ENCODE measurements at regions not wholly inside any gene's neighbourhood (a gene's known extent, or its start where the extent isn't known, plus 50 kb on each side); places are given as distances from the start of the nearest gene placed in this dataset.
"Not testable (repeated sequence)": the region's sequence is repeated elsewhere in the genome, so short reads cannot be mapped to it uniquely, and the experiment has no call there.

DNA sequence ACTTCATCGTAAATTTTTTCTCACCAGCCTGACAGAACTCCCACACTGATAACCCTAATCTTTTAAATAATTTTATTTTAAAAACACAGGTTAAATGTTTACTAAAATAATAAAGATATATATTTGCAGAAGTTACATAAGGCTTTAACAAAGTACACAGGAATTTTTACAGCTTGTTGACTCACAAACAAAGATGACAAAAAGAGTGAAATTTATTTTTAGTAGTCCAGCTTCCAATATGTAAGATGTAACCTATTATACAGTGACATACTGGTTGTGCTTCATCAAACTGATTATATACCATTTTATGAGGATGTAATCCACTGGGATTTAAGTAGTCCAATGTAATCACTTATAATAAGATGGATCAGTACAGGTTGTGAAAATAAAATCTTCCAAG, 348.9 kb upstream of the SLC39A10 start:
- no peak for DNase-seq (ENCODE audit: low read depth)

DNA sequence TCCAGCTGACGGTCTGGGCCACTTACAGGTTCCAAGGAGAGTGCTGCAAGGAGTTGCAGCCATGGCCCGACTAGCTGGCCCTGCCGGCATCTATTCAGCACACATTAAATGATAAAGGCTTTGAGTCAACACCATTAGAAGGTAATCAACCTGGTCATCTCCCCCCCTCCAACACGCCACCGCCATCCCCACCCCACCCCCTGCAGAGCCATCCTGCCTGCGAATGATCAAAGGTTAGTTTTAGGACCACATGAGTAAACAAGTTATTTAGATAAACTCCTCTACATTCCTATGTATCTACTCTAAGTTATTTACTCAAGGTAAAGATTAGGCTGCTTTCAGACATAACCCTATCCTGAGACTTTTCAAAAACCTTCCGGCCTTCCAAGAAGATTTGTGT, 349.3 kb upstream of the SLC39A10 start:
- DNase-seq (ENCODE audit: low read depth): no peak

DNA sequence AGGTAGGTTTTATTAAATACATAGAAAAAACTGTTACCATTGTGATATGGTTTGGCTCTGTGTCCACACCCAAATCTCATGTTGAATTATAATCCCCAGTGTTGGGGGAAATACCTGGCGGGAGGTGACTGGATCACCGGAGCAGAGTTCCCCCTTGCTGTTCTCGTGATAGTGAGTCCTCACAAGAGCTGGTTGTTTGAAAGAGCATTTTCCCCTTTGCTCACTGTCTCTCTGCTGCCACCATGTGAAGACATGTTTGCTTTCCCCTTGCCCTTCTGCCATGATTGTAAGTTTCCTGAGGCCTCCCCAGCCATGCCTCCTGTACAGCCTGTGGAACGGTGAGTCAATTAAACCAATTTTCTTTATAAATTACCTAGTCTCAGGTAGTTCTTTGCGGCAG, 352.7 kb upstream of the SLC39A10 start:
- peak; percentile 14 for DNase-seq (ENCODE audit: low read depth)

DNA sequence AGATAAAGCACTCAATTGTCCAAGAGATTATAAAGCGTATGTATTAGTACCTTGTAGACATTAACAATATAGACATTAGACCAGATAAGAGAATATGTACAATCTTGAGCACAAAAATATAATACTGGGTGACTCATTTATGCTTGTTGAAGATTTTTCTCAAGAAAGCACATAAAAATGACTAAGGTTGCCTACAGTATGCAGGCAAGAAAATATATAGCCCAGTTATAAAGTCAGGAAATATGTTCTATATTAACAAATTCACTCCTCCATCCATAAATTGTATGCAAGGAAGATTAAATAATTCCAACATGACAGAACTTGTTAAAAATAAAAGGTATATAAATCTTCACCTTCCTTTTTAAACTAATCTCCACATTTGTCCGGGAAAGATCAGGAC, 356.4 kb upstream of the SLC39A10 start:
- no peak for DNase-seq (ENCODE audit: low read depth)

DNA sequence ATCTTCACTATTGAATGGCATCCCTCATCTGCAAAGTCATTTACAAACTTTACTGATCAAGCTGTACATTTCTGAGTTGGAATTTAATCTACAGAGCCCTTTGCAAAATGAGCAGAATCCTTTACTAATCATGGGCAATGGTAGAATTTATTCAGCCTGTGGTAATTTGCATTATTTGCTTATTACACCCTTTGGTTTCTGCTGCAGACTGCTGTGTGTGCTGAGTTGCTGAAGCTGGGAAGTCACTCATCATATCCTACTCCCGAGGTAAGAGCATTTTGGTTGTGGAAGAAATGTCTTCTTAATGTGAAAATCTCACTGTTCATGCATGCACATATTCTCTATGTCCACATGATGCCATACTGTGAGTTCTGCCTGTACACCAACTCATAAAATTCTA, 357.4 kb upstream of the SLC39A10 start:
- DNase-seq (ENCODE audit: low read depth): no peak

DNA sequence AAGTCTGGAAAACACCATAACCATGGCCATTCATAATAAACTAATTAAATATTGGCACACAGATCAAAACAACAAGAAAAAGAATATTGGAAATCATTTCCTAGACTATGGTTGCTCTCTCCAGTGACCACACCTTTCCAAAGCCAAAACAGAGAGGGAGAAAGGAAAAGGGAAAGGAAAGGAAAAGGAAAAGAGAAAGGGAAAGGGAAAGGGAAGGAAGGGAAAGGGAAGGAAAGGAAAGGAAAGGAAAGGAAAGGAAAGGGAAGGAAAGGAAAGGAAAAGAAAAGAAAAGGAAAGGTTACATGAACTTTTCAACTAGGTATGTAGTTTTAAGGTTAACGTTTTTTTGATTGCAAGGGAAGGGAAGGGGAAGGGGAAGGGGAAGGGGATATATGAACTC, 360.5 kb upstream of the SLC39A10 start:
- no peak for DNase-seq (ENCODE audit: low read depth)

DNA sequence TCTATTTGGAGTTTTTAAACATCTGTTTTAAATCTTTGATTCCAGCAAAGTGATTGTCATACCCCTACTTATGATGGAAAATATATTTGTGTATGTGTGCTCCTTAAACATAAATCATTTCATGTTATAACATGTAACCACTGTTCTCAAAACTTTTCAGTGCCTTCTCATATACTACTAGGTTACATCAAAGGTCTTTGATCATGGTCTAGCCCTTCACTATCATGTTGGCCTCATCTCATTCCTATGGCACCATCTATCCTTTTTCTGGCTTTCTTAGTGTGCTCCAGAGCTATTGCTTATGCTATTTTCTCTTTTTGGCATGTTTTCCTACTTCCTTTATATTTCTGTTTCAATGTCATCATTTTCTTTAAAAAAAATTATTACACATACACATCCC, 367.9 kb upstream of the SLC39A10 start:
- DNase-seq (ENCODE audit: low read depth): no peak

DNA sequence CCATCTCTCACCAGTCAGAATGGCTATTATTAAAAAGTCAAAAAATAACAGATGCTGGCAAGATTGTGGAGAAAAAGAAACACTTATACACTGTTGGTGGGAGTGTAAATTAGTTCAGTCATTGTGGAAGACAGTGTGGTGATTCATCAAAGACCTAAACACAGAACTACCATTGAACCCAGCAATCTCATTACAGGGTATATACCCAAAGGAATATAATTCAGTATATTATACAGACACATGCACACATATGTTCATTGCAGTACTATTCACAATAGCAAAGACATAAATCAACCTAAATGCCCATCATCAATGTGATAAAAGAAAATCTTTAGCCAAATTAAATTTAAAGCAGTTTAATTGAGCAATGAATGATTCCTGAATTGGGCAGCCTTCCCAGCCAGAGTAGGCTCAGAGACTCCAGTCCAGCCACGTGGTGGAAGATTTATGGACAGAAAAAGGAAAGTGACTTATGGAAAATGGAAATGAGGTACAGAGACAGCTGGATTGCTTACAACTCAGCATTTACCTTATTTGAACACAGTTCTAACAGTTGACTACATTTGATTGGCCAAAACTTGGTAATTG, 377.1 kb upstream of the SLC39A10 start:
- no peak for DNase-seq (ENCODE audit: low read depth)

DNA sequence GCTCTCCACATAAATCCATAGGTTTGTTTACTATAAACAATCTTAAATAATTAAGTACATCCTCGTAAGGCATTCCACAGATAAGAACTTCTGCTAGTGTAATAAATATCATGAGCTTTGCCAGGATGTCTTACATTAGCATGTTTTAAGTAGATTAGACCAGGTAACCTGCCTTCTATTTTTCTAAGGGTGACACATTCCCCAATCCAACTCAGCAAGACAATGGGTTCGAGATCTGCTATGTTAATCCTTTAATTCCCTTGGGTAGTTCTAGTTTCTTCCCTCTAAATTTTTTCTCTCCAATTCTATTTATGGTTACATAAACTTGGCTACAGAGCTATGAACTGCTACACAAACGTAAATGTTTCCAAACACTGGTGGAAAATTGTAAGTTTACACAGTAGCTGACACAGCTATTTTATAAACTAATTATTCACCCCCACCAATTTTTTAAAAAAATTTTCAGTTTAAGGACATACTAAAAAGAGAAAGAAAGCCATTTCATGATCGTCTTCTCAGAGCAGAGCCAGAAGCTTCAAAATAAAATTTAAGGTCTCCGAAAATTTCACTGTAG, 386.5 kb upstream of the SLC39A10 start:
- DNase-seq (ENCODE audit: low read depth): no peak

DNA sequence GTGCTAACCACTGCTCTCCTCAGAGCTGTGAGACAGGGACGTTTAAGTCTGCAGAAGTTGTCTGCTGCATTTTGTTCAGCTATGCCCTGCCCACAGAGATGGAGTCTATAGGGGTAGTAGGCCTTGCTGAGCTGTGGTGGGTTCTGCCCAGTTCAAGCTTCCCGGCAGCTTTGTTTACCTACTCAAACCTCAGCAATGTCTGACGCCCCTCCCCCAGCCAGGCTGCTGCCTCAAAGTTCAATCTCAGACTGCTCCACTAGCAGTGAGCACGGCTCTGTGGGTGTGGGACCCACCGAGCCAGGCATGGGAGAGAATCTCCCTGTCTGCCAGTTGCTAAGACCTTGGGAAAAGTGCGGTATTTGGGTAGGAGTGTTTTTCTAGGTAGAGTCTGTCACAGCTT, 387.8 kb upstream of the SLC39A10 start:
- DNase-seq (ENCODE audit: low read depth): no peak

DNA sequence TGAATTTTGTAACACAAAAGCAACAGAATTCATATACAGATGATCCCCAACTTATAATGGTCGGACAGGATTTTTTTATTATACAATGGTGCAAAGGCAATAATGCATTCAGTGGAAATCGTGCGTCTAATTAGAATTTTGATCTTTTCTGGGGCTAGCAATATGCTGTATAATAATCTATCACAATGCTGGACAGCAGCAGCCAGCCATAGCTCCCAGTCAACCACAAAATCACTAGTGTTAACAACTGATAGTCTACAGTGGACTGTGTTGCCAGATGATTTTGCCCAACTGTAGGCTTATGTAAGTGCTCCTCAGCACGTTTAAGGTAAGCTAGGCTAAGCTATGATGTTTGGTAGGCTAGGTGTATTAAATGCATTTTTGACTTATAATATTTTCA, 399.0 kb upstream of the SLC39A10 start:
- DNase-seq (ENCODE audit: low read depth): peak; percentile 20

DNA sequence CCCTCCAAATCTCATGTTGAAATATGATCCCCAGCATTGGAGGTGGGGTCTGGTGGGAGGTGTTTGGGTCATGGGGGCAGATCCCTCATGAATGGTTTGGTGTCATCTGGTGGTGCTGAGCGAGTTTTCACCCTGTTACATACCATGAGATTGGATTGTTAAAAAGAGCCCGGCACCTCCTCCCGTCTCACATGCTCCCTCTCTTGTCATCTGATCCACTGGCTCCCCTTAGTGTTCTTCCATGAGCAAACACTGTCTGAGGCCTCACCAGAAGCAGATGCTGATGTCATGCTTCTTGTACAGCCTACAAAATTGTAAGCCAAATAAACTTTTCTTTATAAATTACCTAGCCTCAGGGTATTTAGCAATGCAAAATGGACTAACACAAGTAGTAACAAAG, 405.0 kb upstream of the SLC39A10 start:
- no peak for DNase-seq (ENCODE audit: low read depth)

DNA sequence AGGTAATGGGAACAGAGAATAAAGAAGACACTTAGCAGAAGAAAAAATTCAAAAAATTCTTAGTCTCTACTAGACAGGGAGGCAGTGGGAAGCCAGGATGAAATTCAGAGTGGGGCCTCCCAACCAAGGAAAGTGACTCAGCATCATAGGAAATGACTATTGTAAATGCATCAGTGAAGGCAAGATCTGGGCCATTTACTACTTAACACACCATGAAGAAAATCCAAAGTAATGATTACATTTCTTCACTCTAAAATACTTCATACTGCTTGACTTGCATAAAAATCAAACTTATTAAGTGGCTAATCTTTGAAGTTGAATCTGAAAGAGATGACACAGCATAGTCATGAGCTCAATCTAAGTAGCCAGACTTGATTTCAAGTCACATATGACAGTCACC, 405.8 kb upstream of the SLC39A10 start:
- DNase-seq (ENCODE audit: low read depth): no peak

DNA sequence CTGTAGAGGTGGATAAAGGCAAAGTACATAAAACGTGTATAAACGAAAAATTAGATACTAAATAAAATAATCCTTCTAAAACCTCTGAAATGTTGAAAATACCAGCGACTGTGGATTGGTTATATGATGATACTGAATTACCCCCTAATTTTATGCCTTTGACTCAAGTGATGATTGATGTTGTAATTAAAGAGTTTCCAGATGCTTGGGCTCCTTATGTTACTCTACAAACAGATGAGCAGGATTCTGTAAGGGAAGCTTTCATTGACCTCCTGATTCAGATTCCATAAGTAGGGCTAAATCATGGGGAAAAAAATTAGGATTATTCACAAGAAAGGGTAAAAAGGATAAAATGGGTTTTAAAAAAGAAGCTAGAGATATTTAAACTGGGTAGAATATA, 418.2 kb upstream of the SLC39A10 start:
- no peak for DNase-seq (ENCODE audit: low read depth)

DNA sequence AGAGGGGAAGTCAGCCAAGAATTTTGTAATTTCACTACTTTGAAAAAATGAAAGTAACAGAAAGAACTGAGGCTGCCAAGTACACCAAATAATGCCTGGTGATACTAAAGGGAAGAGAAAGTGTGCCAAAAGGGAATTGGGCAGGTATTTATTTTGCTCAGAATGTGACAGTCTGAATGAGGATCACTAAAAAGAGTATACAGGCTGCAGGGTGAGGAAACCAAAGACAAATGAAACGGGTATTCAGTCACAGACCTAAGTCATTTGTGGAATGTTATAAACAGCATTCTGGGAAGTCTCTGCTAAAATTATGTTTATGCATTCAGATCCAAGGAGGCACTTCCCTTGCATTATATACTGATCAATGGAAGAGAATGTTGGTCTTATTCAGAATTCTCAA, 418.6 kb upstream of the SLC39A10 start:
- no peak for DNase-seq (ENCODE audit: low read depth)

DNA sequence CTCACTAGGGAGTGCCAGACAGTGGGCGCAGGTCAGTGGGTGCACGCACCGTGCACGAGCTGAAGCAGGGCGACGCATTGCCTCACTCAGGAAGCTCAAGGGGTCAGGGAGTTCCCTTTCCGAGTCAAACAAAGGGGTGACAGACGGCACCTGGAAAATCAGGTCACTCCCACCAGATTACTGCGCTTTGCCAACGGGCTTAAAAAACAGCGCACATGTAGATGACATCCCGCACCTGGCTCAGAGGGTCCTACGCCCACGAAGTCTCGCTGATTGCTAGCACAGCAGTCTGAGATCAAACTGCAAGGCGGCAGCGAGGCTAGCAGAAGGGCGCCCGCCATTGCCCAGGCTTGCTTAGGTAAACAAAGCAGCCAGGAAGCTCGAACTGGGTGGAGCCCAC, 428.5 kb upstream of the SLC39A10 start:
- DNase-seq (ENCODE audit: low read depth): not testable (repeated sequence)

DNA sequence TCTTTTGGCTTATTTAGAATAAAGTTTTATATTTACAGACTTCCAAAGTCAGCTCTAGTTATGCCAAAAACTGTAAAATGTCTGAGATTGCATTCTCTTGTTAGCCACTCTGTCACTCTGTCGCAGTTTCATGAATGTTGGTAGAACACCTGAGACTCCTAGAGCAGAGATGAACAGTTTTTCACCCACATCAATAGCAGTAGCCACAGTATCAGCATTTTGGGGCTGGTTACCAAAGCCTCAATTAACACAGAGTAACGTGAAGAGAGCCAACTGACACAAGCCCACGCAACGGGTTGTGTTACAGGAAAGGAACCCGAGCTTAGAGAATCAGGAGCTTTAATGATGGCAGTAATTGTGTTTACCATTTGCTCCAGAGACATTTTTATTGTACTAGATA, 443.0 kb upstream of the SLC39A10 start:
- DNase-seq (ENCODE audit: low read depth): no peak

DNA sequence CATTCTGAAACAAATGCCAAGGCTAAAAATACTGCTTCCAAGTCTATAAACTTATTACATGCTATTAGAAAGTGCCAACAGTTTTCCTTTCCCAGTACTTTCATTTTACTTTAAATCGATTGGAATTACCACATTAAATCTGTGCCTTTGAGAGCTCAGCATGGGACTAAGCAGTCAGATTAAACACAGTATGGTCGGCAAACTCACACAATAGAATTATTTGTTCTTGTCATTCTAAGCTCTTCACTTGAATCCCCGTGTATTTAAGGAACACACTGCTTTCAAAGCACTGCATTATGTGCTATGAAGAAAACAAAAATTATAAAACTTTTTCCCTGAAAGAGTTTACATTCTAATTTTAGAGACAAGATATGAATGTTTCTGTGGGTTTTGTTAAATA, 444.4 kb upstream of the SLC39A10 start:
- no peak for DNase-seq (ENCODE audit: low read depth)

DNA sequence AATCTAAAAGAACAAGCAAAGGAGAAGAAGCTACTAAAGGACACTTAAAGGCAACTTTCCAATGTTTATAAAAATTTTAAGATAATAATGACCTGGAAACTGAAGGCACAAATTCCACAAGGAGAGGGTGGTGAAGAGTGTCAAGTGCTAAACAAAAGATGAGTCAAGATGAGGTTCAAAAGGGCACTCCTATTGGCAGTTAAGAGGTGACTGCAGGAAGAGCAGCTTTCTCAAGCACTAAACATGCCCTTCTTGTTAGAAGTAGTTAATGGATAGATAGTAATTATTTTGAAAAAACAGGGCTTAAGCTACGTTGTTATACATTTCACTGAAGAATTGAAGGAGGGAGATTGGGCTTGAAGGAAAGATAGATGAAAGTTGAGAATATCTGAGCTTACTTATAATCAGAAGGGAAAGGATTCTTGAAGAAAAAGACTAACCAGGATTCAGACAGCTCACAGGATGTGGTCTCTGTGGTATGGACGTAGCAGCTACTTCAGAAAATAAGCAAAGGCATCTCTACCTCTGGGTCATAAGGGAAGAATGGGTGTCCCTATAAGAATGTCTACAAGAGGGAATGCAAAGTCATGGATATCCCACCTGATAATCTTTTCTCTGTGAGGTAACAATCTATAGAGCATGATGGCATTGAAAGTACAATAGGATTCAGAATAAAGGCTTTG, 454.7 kb upstream of the SLC39A10 start:
- DNase-seq (ENCODE audit: low read depth): no peak

DNA sequence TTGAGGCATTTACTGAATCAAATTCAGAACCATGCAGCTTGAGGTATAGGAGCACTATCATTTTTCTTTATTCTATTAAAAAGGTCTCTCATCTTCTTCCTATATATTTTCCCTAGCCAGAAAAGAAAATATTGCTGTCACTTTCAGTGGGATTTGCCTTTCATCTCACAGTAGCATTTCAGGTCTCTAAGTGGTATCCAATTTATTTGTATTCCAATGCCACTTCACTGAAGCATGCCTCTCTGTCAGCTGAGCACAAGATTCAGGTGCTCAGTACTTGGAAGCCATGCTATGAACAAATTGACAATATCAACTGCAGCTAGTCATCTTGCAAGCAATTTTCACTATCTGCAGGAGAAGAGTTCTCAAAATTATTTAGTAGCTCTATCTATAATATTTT, 457.2 kb upstream of the SLC39A10 start:
- DNase-seq (ENCODE audit: low read depth): no peak

DNA sequence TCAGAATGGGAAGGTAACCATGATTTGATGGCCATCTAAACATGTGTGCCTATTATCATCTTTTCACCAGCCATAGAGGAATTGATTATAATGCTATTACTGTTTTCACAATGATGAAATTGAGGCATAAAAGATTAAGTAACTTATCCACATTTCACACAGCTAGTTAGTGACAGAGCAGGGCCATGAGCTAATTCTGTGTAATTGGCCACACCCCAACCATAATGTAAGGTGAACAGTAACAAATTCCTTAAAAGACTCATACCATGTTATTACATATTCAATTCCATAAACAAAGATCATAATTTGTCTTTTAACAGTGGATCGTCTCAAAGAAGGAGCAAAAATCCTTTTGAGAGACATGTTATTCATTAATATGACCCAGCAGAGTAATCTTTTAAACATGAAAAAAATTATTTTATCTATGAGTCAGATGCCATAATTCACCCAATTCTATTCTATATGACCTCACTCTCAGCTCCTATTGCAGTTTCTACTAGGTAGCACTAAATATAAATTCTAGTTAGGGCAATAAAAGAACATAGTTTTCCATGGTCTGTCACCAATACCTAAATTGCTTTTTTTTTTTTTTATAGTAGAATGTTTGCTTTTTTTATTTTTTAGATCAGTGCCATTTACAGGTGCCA, 475.8 kb upstream of the SLC39A10 start:
- no peak for DNase-seq (ENCODE audit: low read depth)

DNA sequence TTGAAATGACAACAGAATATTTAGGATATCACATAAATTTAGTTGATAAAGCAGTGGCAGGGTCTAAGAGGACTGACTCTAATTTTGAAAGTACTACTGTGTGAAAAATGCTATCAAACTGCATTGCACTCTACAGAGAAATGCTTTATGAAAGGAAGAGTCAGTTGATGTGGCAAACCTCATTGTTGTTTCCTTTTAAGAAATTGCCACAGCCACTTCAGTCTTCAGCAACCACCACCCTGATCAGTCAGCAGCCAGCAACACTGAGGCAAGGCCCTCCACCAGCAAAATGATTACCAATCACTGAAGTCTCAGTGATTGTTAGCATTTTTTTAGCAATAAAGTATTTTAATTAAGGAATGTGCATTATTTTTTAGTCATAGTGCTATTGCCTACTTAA, 488.7 kb upstream of the SLC39A10 start:
- DNase-seq (ENCODE audit: low read depth): no peak

DNA sequence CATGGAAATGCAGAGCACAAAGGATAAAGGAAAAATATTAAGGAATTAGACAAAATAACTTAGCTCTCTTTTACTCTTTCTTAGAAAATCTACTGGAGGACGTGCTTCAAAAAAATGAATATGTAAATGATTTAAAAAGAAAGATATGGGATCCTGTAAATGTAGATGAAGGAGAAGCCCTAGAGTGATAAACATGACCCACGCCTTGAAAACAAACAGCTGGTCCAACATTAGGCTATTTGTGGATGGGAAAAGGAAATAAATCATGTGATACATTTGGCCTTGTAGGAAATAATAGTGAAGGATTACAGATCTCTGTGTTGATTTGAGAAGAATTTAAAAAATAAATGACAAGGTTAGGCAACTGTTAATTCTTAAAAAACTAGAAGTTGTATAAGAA, 492.1 kb upstream of the SLC39A10 start:
- no peak for DNase-seq (ENCODE audit: low read depth)

DNA sequence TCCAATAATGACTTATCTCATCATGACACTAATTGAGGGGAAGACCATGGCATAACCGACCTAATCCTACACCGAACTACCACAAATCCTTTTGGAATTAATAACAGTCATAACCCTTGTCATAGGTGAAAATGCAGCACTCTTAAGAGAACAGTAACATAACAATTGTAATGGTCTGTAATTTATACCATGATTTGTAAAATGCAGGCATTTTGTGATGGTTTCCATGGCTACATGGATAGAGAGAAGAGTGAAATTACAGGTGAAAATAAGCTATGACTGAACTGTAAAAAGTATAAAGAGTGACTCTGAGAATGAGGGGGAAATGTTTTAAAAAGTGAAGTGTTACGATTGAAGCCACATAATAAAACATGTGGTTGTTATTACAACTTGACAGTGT, 494.1 kb upstream of the SLC39A10 start:
- DNase-seq (ENCODE audit: low read depth): no peak

Data from CMK (cell line).